Heart left ventricle (tissue), 13 donors: ENCODE measurements at regions not wholly inside any gene's neighbourhood (a gene's known extent, or its start where the extent isn't known, plus 50 kb on each side); places are given as distances from the start of the nearest gene placed in this dataset.

Experiments
- POLR2A ChIP-seq, 2 donors: fragments of 450-650 bp; IDR thresholded peaks; one replicate each; pipeline ENCODE4 v1.6.1; 2017; ENCODE audit warnings: antibody characterized with exemption in 2 of 2, mild to moderate bottlenecking in 2 of 2, moderate library complexity in 2 of 2
- TF ChIP-seq, protein P1 (sequence below), 12 donors: fragments of 200-600 bp; sonication (generic) in 4 of 12; IDR thresholded peaks; one replicate each; pipeline versions ENCODE4 v1.5.0 to v1.8.0; 2018 to 2022; ENCODE audit warnings: antibody characterized with exemption in 12 of 12, mild to moderate bottlenecking in 5 of 12
- donor health status: ischemic (EF 13 %, LVEDD 7.1; RV severe dilation, severe dysfunction).
- donor health status: DM: no; HTN: yes; CAD: no.
- donor health status: DM: no; HTN: no; CAD: no.
- donor health status: ischemic (EF 25% LVEDD 6.9; RV normal size, moderate dysfunction).
- donor health status: ischemic (EF 25% LVEDD 5.7; RV mildly dilated, moderate dysfunction).
- donor health status: ischemic (EF 35%, LVEDD 5.7; RV mildly dilated, moderate dysfunction).
- donor health status: nonischemic (EF 11% LVEDD 7.7; RV severe dilation, severe dysfunction).
- donor health status: DM: yes; HTN: yes; CAD: no.
- donor health status: PGD.
- donor health status: ischemic (EF 29% LVEDD 5.4; RV normal size, mild dysfunction).
- donor health status: nonischemic (EF 23%, LVEDD 6.1; RV moderate dilation, normal function).

DNA sequence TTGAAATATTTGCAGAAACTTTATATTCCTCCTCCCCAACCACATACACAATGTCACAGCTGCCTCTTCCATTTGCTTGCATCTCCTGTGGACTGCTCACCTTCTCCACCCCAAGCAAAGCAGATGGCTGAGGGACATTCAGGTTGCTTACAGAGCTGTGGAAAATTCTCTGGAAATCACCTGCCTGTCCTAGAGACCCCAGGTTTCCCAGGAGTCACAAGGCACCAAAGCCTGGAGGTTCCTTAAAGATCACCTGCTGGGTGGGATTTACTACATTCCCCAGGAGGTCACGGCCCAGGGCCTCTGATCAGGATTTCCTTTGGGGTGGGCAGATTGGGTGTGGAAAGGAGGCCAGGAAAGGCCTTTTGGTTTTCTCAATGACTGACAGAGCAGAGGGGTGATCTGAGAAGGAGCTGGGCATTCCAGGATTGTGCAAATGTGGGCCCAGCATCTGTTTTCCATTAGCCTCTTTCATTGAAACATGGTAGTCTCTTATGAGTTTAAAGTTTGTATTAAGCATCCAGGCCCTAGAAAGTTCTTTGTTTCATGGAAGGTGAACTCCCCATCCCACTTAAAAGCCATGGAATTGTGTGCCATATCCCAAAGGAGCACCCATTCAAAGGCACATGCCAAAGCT is 410.7 kb upstream of the TNP1 start:
- TF ChIP-seq, protein P1, sequence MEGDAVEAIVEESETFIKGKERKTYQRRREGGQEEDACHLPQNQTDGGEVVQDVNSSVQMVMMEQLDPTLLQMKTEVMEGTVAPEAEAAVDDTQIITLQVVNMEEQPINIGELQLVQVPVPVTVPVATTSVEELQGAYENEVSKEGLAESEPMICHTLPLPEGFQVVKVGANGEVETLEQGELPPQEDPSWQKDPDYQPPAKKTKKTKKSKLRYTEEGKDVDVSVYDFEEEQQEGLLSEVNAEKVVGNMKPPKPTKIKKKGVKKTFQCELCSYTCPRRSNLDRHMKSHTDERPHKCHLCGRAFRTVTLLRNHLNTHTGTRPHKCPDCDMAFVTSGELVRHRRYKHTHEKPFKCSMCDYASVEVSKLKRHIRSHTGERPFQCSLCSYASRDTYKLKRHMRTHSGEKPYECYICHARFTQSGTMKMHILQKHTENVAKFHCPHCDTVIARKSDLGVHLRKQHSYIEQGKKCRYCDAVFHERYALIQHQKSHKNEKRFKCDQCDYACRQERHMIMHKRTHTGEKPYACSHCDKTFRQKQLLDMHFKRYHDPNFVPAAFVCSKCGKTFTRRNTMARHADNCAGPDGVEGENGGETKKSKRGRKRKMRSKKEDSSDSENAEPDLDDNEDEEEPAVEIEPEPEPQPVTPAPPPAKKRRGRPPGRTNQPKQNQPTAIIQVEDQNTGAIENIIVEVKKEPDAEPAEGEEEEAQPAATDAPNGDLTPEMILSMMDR (IDR thresholded peaks at IDR 0.05): no peak
- TF ChIP-seq POLR2A (IDR thresholded peaks at IDR 0.05): no peak
